GM18519 (cell line): ENCODE measurements at regions not wholly inside any gene's neighbourhood (a gene's known extent, or its start where the extent isn't known, plus 50 kb on each side); places are given as distances from the start of the nearest gene placed in this dataset.
A peak's percentile ranks its signal among the peaks of the same experiment; 100 is the strongest.

Experiments used
- ATAC-seq: cut with Tn5 transposase; IDR thresholded peaks from one replicate; pipeline ENCODE4 v1.9.1; 2021; ENCODE audit warnings: mild to moderate bottlenecking, moderate library complexity; ENCODE audit not compliant: unreplicated experiment, low FRiP score

- no peak for ATAC-seq
Observed at GRCh38 chr20:7029019-7029418, 261.5 kb downstream of the BMP2 start.

- ATAC-seq: no peak
Observed at GRCh38 chr20:7031222-7031621, 263.7 kb downstream of the BMP2 start.

GRCh38 chr20:7038029-7038428 lies 270.5 kb downstream of the BMP2 start:
- ATAC-seq: no peak

GRCh38 chr20:7057611-7058010 lies 290.1 kb downstream of the BMP2 start:
- no peak for ATAC-seq

- no peak for ATAC-seq
Observed at GRCh38 chr20:7078804-7079203, 311.3 kb downstream of the BMP2 start.

- no peak for ATAC-seq
Observed at GRCh38 chr20:7080472-7080871, 313.0 kb downstream of the BMP2 start.

GRCh38 chr20:7085467-7085866 lies 318.0 kb downstream of the BMP2 start:
- no peak for ATAC-seq

GRCh38 chr20:7087803-7088202 lies 320.3 kb downstream of the BMP2 start:
- no peak for ATAC-seq

GRCh38 chr20:7090001-7090400 lies 322.5 kb downstream of the BMP2 start:
- no peak for ATAC-seq

GRCh38 chr20:7090811-7091210 lies 323.3 kb downstream of the BMP2 start:
- ATAC-seq: no peak

- ATAC-seq: no peak
Observed at GRCh38 chr20:7091655-7092054, 324.2 kb downstream of the BMP2 start.

- ATAC-seq: peak; percentile 73
Observed at GRCh38 chr20:7094438-7094997, 327.0 kb downstream of the BMP2 start.

- no peak for ATAC-seq
Observed at GRCh38 chr20:7106910-7107309, 339.4 kb downstream of the BMP2 start.

GRCh38 chr20:7108929-7109328 lies 341.4 kb downstream of the BMP2 start:
- no peak for ATAC-seq

- no peak for ATAC-seq
Observed at GRCh38 chr20:7113577-7114466, 346.3 kb downstream of the BMP2 start.

- ATAC-seq: no peak
Observed at GRCh38 chr20:7123457-7123856, 356.0 kb downstream of the BMP2 start.

GRCh38 chr20:7124120-7124519 lies 356.6 kb downstream of the BMP2 start:
- ATAC-seq: no peak

- ATAC-seq: no peak
Observed at GRCh38 chr20:7136886-7137285, 369.4 kb downstream of the BMP2 start.

- no peak for ATAC-seq
Observed at GRCh38 chr20:7137395-7138151, 370.1 kb downstream of the BMP2 start.

- ATAC-seq: no peak
Observed at GRCh38 chr20:7144464-7144863, 377.0 kb downstream of the BMP2 start.

- no peak for ATAC-seq
Observed at GRCh38 chr20:7146552-7147219, 379.2 kb downstream of the BMP2 start.
